IMR-90 (cell line): ENCODE measurements at regions not wholly inside any gene's neighbourhood (a gene's known extent, or its start where the extent isn't known, plus 50 kb on each side); places are given as distances from the start of the nearest gene placed in this dataset.

Source experiments
- ATAC-seq: fragments of 200-7000 bp; cut with Tn5 transposase; 2 replicates; pipeline ENCODE4 v1.9.1; 2020; ENCODE audit warnings: low read depth, mild to moderate bottlenecking, moderate library complexity
- BruUV-seq: library from RNA; stranded (reverse); fragments of 400-500 nt; replicated peaks from 2 replicates; lab custom pipeline; 2021; lab: Mats Ljungman, UMichigan
- CTCF ChIA-PET: fragments of 300-600 bp; formaldehyde crosslinking; extraction: SDS; loops from one replicate; lab custom pipeline; 2021; ENCODE audit warnings: antibody characterized with exemption; lab: Yijun Ruan, JAX
- POLR2A ChIA-PET: fragments of 300-600 bp; sonication (Branson Sonifier 250); formaldehyde crosslinking; loops from one replicate; lab custom pipeline; 2022; ENCODE audit warnings: antibody characterized with exemption; ENCODE audit not compliant: unreplicated experiment; lab: Charles Lee
- DNase-seq: peaks from one replicate; pipeline ENCODE4 v3.0.0; 2013
- H2AFZ ChIP-seq: replicated peaks from 2 replicates; pipeline ENCODE3; 2013; ENCODE audit warnings: low read length, mild to moderate bottlenecking; ENCODE audit not compliant: poor library complexity
- H2AK5ac ChIP-seq: 2 replicates; pipeline ENCODE4 v1.6.1; 2013; ENCODE audit warnings: low read depth, low read length, inconsistent platforms
- H2AK9ac ChIP-seq: replicated peaks from 2 replicates; pipeline ENCODE3; 2013; ENCODE audit warnings: mild to moderate bottlenecking, low read depth, low read length, moderate library complexity; ENCODE audit not compliant: poor library complexity
- H2BK120ac ChIP-seq: 2 replicates; pipeline ENCODE4 v1.6.1; 2013; ENCODE audit warnings: low read depth, low read length, inconsistent platforms
- H2BK15ac ChIP-seq: 3 replicates; pipeline ENCODE4 v1.6.1; 2013; ENCODE audit warnings: low read depth, low read length, inconsistent platforms
- H2BK20ac ChIP-seq: 2 replicates; pipeline ENCODE4 v1.6.1; 2013; ENCODE audit warnings: low read depth, mild to moderate bottlenecking, inconsistent platforms, low read length, moderate library complexity
- H2BK5ac ChIP-seq: 2 replicates; pipeline ENCODE4 v1.6.1; 2013; ENCODE audit warnings: mild to moderate bottlenecking, low read depth, low read length, inconsistent platforms; ENCODE audit not compliant: poor library complexity, severe bottlenecking
- H3K14ac ChIP-seq: replicated peaks from 2 replicates; pipeline ENCODE4 v1.6.1; 2013; ENCODE audit warnings: low read depth, low read length, inconsistent platforms
- H3K18ac ChIP-seq: 2 replicates; pipeline ENCODE4 v1.6.1; 2013; ENCODE audit warnings: low read depth, low read length, control low read depth
- H3K23ac ChIP-seq: 2 replicates; pipeline ENCODE4 v1.6.1; 2013; ENCODE audit warnings: low read depth, low read length, inconsistent platforms
- H3K27ac ChIP-seq: 2 replicates; pipeline ENCODE4 v1.5.1; 2013; ENCODE audit warnings: mild to moderate bottlenecking, control low read depth, low read length; ENCODE audit not compliant: insufficient read depth
- H3K27me3 ChIP-seq: 2 replicates; pipeline ENCODE4 v1.6.1; 2013; ENCODE audit warnings: low read length; ENCODE audit not compliant: control insufficient read depth, insufficient read depth
- H3K36me3 ChIP-seq: 2 replicates; pipeline ENCODE4 v1.6.1; 2013; ENCODE audit warnings: low read length, mixed read lengths; ENCODE audit not compliant: control insufficient read depth, insufficient read depth
- H3K4ac ChIP-seq: 2 replicates; pipeline ENCODE4 v1.6.1; 2013; ENCODE audit warnings: low read depth, low read length, inconsistent platforms
- H3K4me1 ChIP-seq: 2 replicates; pipeline ENCODE4 v1.6.1; 2013; ENCODE audit warnings: low read length, mixed read lengths; ENCODE audit not compliant: control insufficient read depth, insufficient read depth
- H3K4me2 ChIP-seq: 2 replicates; pipeline ENCODE4 v1.6.1; 2013; ENCODE audit warnings: low read depth, mild to moderate bottlenecking, control low read depth, low read length, moderate library complexity
- H3K4me3 ChIP-seq: 2 replicates; pipeline ENCODE4 v1.5.1; 2013; ENCODE audit warnings: low read depth, mild to moderate bottlenecking, control low read depth, low read length, moderate library complexity; ENCODE audit not compliant: insufficient read depth
- H3K56ac ChIP-seq: 2 replicates; pipeline ENCODE4 v1.6.1; 2013; ENCODE audit warnings: low read length, inconsistent platforms; ENCODE audit not compliant: insufficient read depth; ENCODE audit errors: extremely low read depth
- H3K79me1 ChIP-seq, 2 experiments: 2 replicates each; pipeline ENCODE4 v1.6.1; 2013; ENCODE audit warnings: low read length in 2 of 2, inconsistent platforms in 1 of 2, low read depth in 1 of 2
- H3K9ac ChIP-seq: 2 replicates; pipeline ENCODE4 v1.6.1; 2013; ENCODE audit warnings: low read depth, low read length, control low read depth
- H3K9me1 ChIP-seq: 2 replicates; pipeline ENCODE4 v1.6.1; 2013; ENCODE audit warnings: low read length, inconsistent platforms; ENCODE audit not compliant: insufficient read depth
- H3K9me3 ChIP-seq: 2 replicates; pipeline ENCODE4 v1.6.1; 2013; ENCODE audit warnings: low read length; ENCODE audit not compliant: control insufficient read depth, insufficient read depth
- H4K20me1 ChIP-seq: 2 replicates; pipeline ENCODE4 v1.6.1; 2013; ENCODE audit warnings: low read length, inconsistent platforms; ENCODE audit not compliant: insufficient read depth
- H4K5ac ChIP-seq: 2 replicates; pipeline ENCODE4 v1.6.1; 2013; ENCODE audit warnings: mild to moderate bottlenecking, low read depth, low read length, control low read depth
- H4K8ac ChIP-seq, 2 experiments: 2 replicates each; pipeline ENCODE4 v1.6.1; 2013; ENCODE audit warnings: low read depth in 2 of 2, low read length in 2 of 2, control low read depth in 1 of 2, inconsistent platforms in 1 of 2
- H4K91ac ChIP-seq: 2 replicates; pipeline ENCODE4 v1.6.1; 2013; ENCODE audit warnings: low read depth, low read length, inconsistent platforms; ENCODE audit not compliant: insufficient read depth
- FOS ChIP-seq: fragments of 150-350 bp; IDR thresholded peaks from 2 replicates; pipeline ENCODE4 v1.6.1; 2016; ENCODE audit warnings: low read depth, low read length
- MAZ ChIP-seq: IDR thresholded peaks from 2 replicates; pipeline ENCODE4 v1.6.1; 2012; ENCODE audit warnings: low read depth, mild to moderate bottlenecking, low read length, improper control_type of control experiment, moderate library complexity, borderline replicate concordance
- MXI1 ChIP-seq: IDR thresholded peaks from 2 replicates; pipeline ENCODE4 v1.6.1; 2012; ENCODE audit warnings: low read depth, mild to moderate bottlenecking, low read length, moderate library complexity, borderline replicate concordance
- NFE2L2 ChIP-seq: fragments of 150-350 bp; IDR thresholded peaks from 2 replicates; pipeline ENCODE4 v1.6.1; 2016; ENCODE audit warnings: low read depth, mild to moderate bottlenecking, low read length
- POLR2A ChIP-seq: IDR thresholded peaks from 2 replicates; pipeline ENCODE4 v1.6.1; 2012; ENCODE audit warnings: mild to moderate bottlenecking, low read depth, low read length
- RAD21 ChIP-seq: IDR thresholded peaks from 2 replicates; pipeline ENCODE4 v1.6.1; 2012; ENCODE audit warnings: low read length, improper control_type of control experiment
- SMC3 ChIP-seq: fragments of 150-350 bp; IDR thresholded peaks from 2 replicates; pipeline ENCODE4 v1.6.1; 2016; ENCODE audit warnings: low read depth, mild to moderate bottlenecking, antibody characterized with exemption, low read length, moderate library complexity
- WGBS, 2 experiments: methylation state at CpG; one replicate each; pipeline versions ENCODE4 v1.1.5 to v1.1.7; 2013; ENCODE audit warnings: missing lambda C conversion rate in 2 of 2; ENCODE audit not compliant: insufficient read length in 1 of 2; ENCODE audit errors: extremely low coverage in 2 of 2; 5-methylcytosine and 5-hydroxymethylcytosine counted together
- dilution Hi-C: fragments of 300-500 bp; cut with HindIII; formaldehyde crosslinking; loops from one replicate; pipeline ENCODE4 v1.14.3; 2018; ENCODE audit warnings: low sequenced_read_pairs; ENCODE audit not compliant: unreplicated experiment
- in situ Hi-C: fragments of 300-500 bp; cut with MboI; formaldehyde crosslinking; loops from 3 replicates; pipeline ENCODE4 v1.14.3; 2019; ENCODE audit warnings: low sequenced_read_pairs, inconsistent platforms, mixed read lengths
- intact Hi-C: fragments of 100-400 bp; cut with micrococcal nuclease; formaldehyde crosslinking; loops from 2 replicates; pipeline ENCODE4 v1.10.0; 2022
- TF ChIP-seq, protein P1 (sequence below): fragments of 150-350 bp; IDR thresholded peaks from 2 replicates; pipeline ENCODE4 v1.6.1; 2016; ENCODE audit warnings: low read depth, mild to moderate bottlenecking, low read length, moderate library complexity, borderline replicate concordance

GRCh38 chr5:167576897-167577296 is 714.5 kb upstream of the WWC1 start:
- Histone ChIP-seq H3K56ac (no peak overlapping the region), H3K4ac (no peak overlapping the region), H2BK120ac (no peak overlapping the region), H2AK9ac (no peak overlapping the region), H3K9me3 (no peaks in the 10 kb centered on the region), H3K27ac (no peak overlapping the region), H2AK5ac (no peak overlapping the region), H4K5ac (no peak overlapping the region), H3K4me2 (no peak overlapping the region), H4K8ac (no peak overlapping the region), H2BK15ac (no peak overlapping the region), H4K91ac (no peak overlapping the region), H2AFZ (no peak overlapping the region), H3K23ac (no peak overlapping the region), H3K79me1 (no peaks in the 10 kb centered on the region), H2BK20ac (no peak overlapping the region), H3K4me3 (no peak overlapping the region), H4K20me1 (no peaks in the 10 kb centered on the region), H3K9me1 (no peaks in the 10 kb centered on the region), H3K27me3 (peaks cover 20% of the 10 kb centered on the region), H3K18ac (no peak overlapping the region), H3K36me3 (no peaks in the 10 kb centered on the region), H3K14ac (no peak overlapping the region), H2BK5ac (no peak overlapping the region), H3K9ac (no peak overlapping the region), H3K4me1 (no peaks in the 10 kb centered on the region)
- TF ChIP-seq FOS: no peak
- no peak for TF ChIP-seq NFE2L2
- no peak for TF ChIP-seq MAZ
- TF ChIP-seq MXI1: no peak
- no peak for TF ChIP-seq SMC3
- no peak for TF ChIP-seq POLR2A
- TF ChIP-seq RAD21: no peak
- TF ChIP-seq, protein P1, sequence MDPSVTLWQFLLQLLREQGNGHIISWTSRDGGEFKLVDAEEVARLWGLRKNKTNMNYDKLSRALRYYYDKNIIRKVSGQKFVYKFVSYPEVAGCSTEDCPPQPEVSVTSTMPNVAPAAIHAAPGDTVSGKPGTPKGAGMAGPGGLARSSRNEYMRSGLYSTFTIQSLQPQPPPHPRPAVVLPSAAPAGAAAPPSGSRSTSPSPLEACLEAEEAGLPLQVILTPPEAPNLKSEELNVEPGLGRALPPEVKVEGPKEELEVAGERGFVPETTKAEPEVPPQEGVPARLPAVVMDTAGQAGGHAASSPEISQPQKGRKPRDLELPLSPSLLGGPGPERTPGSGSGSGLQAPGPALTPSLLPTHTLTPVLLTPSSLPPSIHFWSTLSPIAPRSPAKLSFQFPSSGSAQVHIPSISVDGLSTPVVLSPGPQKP: no peak
- ChIA-PET POLR2A (no interaction called here), CTCF (interaction anchor here (0.7 kb wide), 1 partner anchor 444 kb away, joined by 5 read pairs; no protein-coding TSS in a partner anchor)
- in situ Hi-C loops: no loop called here
- DNase-seq (no peak), ATAC-seq (no peak)
- intact Hi-C loops: no loop called here
- dilution Hi-C loops: no loop called here
- BruUV-seq: no TSS peak
- WGBS, 2 experiments: 38% methylated on average over 4 of the region's 4 CpGs; no CpG with 5 or more reads in 1 of the 2 experiments
